SJSA1 (cell line): ENCODE measurements at regions not wholly inside any gene's neighbourhood (a gene's known extent, or its start where the extent isn't known, plus 50 kb on each side); places are given as distances from the start of the nearest gene placed in this dataset.
A peak's percentile ranks its signal among the peaks of the same experiment; 100 is the strongest.

ENCODE experiments used
- DNase-seq, 2 experiments: peaks; one replicate each; pipeline ENCODE4 v3.0.0-alpha.2; 2015 to 2020; ENCODE audit warnings: low spot score in 2 of 2, low read depth in 1 of 2
- H3K27ac ChIP-seq: fragments of 250-450 bp; sonication (Bioruptor Pico); 2 replicates; pipeline ENCODE4 v1.5.1; 2020; ENCODE audit warnings: mild to moderate bottlenecking, moderate library complexity
- H3K27me3 ChIP-seq: fragments of 250-450 bp; sonication (Bioruptor Pico); replicated peaks from 2 replicates; pipeline ENCODE4 v1.5.1; 2020; ENCODE audit warnings: mild to moderate bottlenecking, moderate library complexity
- H3K36me3 ChIP-seq: fragments of 250-450 bp; sonication (Bioruptor Pico); 2 replicates; pipeline ENCODE4 v1.5.1; 2020; ENCODE audit warnings: mild to moderate bottlenecking
- H3K4me1 ChIP-seq: fragments of 250-450 bp; sonication (Bioruptor Pico); replicated peaks from 2 replicates; pipeline ENCODE4 v1.6.1; 2021; ENCODE audit warnings: mild to moderate bottlenecking
- H3K4me3 ChIP-seq: fragments of 250-450 bp; sonication (Bioruptor Pico); 2 replicates; pipeline ENCODE4 v1.5.1; 2020; ENCODE audit warnings: mild to moderate bottlenecking
- H3K9me3 ChIP-seq: fragments of 250-450 bp; sonication (Bioruptor Pico); replicated peaks from 2 replicates; pipeline ENCODE4 v1.5.1; 2020; ENCODE audit warnings: mild to moderate bottlenecking

DNA sequence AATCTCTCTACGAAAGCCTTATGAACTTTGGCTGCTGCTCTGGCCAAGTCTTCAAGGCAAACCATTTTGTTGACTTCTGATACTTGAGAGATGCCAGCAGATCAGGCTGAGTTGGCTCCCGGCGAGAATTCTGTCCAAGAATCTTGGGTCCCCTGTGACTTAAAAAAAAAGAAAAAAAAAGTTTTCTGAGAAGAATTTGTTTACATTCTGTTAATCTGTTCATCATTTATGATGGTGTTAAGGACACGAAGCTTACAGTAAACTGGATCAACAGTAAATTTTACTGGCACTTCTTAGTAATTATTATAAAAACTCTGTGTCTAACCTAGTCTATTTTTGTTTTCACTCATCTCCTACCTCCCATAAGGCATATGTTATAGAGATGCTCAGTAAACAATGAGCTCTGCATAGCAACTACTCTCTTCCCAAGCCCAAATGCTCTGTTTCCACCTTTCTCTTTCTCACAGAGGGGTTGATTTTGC, 320.9 kb upstream of the RASGRP1 start:
- Histone ChIP-seq H3K4me3 (no peak overlapping the region), H3K27ac (peak overlapping the region; percentile 83), H3K9me3 (no peaks in the 10 kb centered on the region), H3K4me1 (peaks cover 41% of the 10 kb centered on the region), H3K36me3 (no peaks in the 10 kb centered on the region), H3K27me3 (no peaks in the 10 kb centered on the region)
- DNase-seq: peak in 1 of 2 experiments; percentile 15

DNA sequence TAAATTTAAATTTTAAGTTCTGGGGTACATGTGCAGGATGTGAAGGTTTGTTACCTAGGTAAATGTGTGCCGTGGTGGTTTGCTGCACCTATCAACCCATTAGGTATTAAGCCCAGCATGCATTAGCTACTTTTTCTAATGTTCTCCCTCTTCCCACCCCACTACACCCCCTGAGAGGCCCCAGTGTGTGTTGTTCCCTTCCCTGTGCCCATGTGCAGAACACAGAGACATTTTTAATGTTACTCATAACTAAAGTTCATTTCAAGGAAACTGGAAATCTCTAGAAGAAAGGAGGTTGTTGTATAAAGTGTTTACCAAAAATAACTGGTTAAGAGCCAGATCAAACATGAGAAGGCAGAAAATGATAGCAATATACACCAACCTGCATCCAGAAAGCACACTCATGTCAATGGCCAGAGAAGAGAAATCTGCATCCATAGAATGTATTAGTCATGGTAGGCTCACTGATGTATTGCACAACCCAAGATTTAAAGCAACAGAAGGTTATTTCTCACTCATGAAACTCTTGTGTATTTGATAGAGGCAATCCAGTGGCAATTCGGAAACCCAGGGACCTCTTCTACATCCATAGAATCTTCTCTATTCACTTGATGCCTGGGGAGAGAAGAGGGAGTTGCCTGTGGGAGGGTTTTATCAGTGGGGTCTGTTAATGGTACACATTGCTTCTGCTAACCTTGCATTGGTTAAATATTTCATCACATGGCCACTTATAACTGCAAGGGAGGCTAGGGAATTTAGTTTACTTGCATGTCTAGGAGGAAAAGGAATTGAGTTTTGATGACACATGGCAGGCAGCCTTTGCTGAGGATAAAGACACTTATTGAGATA, 321.9 kb upstream of the RASGRP1 start:
- peaks cover 41% of the 10 kb centered on the region for H3K4me1 ChIP-seq
- DNase-seq: peak in 1 of 2 experiments; percentile 39
- H3K27me3 ChIP-seq: no peaks in the 10 kb centered on the region
- H3K4me3 ChIP-seq: no peak overlapping the region
- H3K36me3 ChIP-seq: no peaks in the 10 kb centered on the region
- peak overlapping the region; percentile 83 for H3K27ac ChIP-seq
- no peaks in the 10 kb centered on the region for H3K9me3 ChIP-seq

DNA sequence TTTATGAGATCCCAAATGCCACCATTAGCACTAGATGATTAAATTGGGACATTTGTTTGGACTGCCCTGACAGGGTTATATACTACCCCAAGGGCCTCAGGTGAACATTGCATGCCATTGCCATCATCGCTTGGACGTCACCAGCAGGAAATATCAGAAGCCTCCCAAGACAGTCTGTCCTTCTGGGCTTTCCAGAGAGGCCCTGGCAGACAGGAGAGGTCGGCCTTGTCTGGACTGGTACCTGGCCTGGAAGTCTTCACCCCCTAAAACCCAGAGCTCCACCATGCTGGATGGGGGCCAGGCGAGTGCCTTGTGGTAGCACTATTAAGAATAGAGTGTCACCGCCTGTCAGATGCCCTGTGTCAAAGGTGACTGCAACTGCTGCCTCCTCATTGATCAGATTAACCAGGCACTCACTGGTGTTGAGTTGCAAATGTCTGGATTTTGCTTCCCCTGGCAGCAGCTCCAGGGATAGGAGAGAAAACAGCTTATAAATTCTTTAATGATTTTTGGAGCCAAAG, 324.1 kb upstream of the RASGRP1 start:
- H3K27ac ChIP-seq: no peak overlapping the region

DNA sequence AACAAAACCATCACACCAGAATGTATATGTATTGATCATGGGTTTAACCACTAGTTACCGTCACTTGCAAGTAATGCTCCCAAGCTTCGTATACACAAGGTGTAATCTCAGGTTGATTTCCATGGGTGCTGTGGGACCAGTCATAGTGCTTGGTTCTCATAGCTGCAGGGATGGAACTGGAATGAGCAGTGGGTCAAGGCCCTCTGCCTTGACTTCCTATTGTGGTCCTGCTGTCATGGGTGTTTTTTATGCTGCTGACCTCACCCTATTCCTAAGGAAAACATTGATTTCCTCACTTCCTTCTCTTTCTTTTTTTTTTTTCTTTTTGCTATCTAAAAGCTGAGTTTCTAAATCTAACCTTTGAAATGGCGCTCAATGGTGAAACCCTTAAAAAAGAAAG, 325.6 kb upstream of the RASGRP1 start:
- DNase-seq: no peak
- H3K4me1 ChIP-seq: peaks cover 44% of the 10 kb centered on the region
- no peak overlapping the region for H3K27ac ChIP-seq
- no peaks in the 10 kb centered on the region for H3K9me3 ChIP-seq
- H3K27me3 ChIP-seq: no peaks in the 10 kb centered on the region
- no peak overlapping the region for H3K4me3 ChIP-seq
- no peaks in the 10 kb centered on the region for H3K36me3 ChIP-seq

More for the DNA sequence above, 324.1 kb upstream of the RASGRP1 start:
- no peak overlapping the region for H3K4me3 ChIP-seq
- no peaks in the 10 kb centered on the region for H3K27me3 ChIP-seq
- H3K9me3 ChIP-seq: no peaks in the 10 kb centered on the region
- H3K4me1 ChIP-seq: peaks cover 46% of the 10 kb centered on the region
- DNase-seq: no peak
- H3K36me3 ChIP-seq: no peaks in the 10 kb centered on the region

DNA sequence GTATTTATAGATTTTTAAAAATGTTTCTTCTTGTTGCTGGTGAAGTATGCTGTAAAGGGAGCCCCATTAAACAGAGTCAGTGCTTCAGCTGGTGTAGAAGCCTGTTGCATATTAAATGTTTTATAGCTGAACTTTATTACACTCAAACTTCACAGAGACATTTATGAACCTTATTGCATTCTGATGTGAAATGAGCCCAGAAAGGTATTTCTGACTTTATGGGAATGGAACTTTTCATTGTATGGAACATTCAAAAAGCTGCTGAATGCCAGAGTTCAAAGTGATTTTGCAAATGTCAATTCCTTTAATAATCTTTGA, 329.3 kb upstream of the RASGRP1 start:
- peak overlapping the region; percentile 91 for H3K27ac ChIP-seq
- DNase-seq: no peak
- H3K4me1 ChIP-seq: peaks cover 48% of the 10 kb centered on the region
- H3K27me3 ChIP-seq: no peaks in the 10 kb centered on the region
- no peaks in the 10 kb centered on the region for H3K36me3 ChIP-seq
- H3K4me3 ChIP-seq: no peak overlapping the region
- no peaks in the 10 kb centered on the region for H3K9me3 ChIP-seq

DNA sequence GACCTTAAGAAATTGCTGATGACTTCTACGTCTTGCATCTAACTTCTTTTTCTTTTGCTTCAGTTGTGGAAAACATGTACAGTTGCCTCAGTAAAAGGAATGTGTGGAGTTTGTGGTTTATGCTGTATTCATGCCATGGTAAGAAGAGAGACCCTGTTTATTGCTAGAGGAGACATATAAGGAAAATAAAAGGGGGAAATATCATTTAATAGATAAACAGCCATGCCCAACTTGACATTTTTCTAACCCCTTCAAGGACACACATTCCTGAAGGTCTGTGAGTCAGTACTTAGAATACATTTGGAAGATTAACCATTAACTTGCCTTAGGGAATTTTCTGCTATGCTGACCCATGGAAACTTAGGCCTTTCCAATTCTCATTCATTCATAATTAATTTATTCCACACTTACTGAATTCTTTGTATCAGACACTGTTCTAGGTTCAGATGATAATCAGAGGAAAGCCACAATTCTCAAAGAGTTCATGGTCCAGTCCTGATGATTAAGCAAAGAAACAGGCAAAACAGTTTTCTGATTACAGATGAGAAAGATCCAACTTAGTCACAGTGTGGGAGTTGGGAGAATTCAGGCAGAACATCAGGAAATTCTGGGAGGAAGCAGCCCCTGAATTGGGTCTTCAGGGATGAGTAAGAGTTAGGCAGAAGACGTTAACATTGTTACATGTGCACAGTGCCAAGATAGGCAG, 329.8 kb upstream of the RASGRP1 start:
- Histone ChIP-seq H3K27ac (peak overlapping the region; percentile 91), H3K9me3 (no peaks in the 10 kb centered on the region), H3K4me3 (no peak overlapping the region), H3K36me3 (no peaks in the 10 kb centered on the region), H3K4me1 (peaks cover 52% of the 10 kb centered on the region), H3K27me3 (no peaks in the 10 kb centered on the region)
- peak; percentile 79 to 96 for DNase-seq

DNA sequence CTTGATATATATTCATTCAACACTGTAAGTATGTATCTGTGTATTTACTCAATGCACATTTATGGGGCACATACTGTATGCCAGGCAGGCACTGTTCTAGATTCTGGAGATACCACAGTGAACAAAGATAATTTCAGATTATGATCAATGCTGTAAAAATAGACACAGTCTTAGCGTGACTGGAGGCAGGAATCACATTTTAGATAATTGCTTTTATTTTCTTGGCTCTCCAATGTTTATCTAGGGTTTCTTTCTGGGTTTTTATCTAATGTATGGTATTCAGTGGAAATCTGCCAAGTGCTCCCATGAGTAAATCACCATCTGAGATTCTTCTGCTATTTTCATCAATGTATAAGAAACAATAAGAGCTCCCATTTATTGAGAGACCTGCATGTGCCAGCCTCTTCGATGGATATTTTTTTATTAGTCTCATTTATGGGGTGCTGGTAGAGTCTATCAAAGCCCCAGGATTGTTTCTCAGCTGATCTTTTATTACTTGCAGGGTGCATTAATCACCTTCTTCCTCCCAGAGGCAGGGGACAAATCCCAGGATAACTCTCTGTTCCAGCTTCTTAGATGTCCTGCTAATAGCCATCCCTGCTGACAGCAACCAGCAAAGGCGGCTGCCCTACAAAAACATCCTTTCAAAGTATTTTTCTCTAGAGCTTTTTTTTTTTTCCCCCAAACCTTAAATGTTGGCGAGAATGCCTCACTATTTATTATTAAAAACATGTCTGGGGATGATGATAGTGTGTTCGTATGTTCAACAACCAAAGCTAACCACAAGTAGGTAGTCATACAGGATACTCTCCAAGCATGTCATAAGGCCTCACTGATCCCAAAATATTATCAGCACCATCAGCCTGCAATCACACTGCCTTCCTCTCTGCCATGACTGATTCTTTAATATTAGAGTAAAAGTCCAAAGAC, 331.0 kb upstream of the RASGRP1 start:
- H3K9me3 ChIP-seq: no peaks in the 10 kb centered on the region
- H3K4me3 ChIP-seq: no peak overlapping the region
- H3K27me3 ChIP-seq: no peaks in the 10 kb centered on the region
- H3K27ac ChIP-seq: peak overlapping the region; percentile 91
- no peaks in the 10 kb centered on the region for H3K36me3 ChIP-seq
- H3K4me1 ChIP-seq: peaks cover 55% of the 10 kb centered on the region
- peak in 1 of 2 experiments; percentile 75 for DNase-seq

DNA sequence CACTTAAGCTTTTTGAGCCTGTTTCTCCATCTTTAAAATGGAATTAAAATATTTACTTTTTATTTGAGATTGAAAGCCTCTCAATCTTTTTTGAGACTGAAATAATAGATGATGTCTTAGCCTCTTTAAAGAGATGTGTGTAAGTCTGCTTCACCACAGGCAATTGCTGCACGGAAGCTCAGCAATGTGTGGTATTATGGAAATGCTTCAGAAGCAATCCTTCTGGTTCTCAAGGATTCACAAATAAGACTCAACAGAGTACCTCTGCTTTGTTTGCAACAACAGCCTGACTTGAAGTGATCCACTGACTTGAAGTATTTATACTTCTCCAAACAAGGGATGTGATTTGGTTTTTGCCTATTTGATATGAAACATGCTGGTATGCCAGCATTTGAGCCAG, 332.0 kb upstream of the RASGRP1 start:
- Histone ChIP-seq H3K36me3 (no peaks in the 10 kb centered on the region), H3K4me1 (peaks cover 55% of the 10 kb centered on the region)

DNA sequence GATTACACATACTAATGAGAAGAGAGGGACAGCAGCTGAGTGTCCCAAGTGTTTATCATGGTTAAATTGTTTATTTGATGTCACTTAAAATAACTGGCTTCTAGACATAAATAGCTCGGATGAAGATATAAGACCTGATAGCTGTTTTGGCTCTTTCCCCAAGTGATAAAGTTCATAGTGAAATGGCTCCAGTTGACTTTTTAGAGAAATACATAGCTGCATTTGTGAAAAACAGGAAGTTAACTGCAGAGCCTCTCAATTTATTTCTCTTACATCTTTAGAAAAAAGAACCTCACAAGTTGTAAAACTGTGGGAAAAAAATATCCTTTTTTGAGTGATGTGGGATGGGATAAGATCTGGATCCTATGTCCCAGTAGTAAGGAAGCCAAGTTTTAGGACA, 332.9 kb upstream of the RASGRP1 start:
- H3K9me3 ChIP-seq: no peaks in the 10 kb centered on the region
- no peak overlapping the region for H3K4me3 ChIP-seq
- DNase-seq: no peak
- no peaks in the 10 kb centered on the region for H3K27me3 ChIP-seq
- no peak overlapping the region for H3K27ac ChIP-seq
- no peaks in the 10 kb centered on the region for H3K36me3 ChIP-seq
- peaks cover 55% of the 10 kb centered on the region for H3K4me1 ChIP-seq

More for the DNA sequence above, 332.0 kb upstream of the RASGRP1 start:
- Histone ChIP-seq H3K27ac (0 out of 2 replicates have a peak overlapping the region, but pooled peaks have one; percentile 91), H3K4me3 (no peak overlapping the region), H3K27me3 (no peaks in the 10 kb centered on the region), H3K9me3 (no peaks in the 10 kb centered on the region)
- no peak for DNase-seq

DNA sequence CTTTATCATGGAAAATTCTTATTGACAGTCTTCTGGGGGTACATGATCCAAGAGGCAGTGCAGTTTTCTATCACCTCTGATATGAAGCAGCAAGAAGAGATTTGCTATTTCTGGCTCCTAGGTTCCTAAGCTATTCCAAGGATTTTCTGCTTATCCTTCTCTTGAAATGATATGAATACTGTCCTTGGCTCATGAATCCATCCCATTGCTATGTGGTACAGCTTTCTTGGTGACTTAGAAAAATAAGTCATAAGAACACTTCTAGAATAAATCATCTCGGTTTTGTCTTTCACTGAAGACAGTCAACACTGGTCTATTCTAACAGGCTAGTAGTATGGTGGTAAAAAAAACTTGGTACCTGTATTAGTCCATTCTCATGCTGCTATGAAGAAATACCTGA, 333.6 kb upstream of the RASGRP1 start:
- Histone ChIP-seq H3K27ac (no peak overlapping the region), H3K4me1 (peaks cover 50% of the 10 kb centered on the region), H3K4me3 (no peak overlapping the region), H3K27me3 (no peaks in the 10 kb centered on the region), H3K36me3 (no peaks in the 10 kb centered on the region), H3K9me3 (no peaks in the 10 kb centered on the region)
- no peak for DNase-seq

DNA sequence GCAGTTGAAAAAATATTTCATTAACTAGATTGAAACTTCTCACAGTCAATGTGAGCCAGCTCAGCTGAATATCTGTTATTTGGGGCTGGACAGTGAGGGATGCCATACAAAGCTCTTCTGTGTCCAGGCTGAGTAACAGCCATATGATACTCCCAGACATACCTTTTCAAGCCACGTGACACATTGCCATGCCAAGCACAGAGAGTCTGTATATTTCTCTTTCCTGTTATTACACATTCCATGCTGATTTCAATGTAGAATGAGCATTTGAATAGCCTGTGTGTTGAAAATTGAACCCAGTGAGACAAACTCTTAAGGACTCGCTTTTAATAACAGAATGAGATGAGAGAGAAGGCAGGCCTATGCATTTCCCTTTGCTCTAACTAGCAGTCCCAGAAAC, 334.7 kb upstream of the RASGRP1 start:
- Histone ChIP-seq H3K9me3 (no peaks in the 10 kb centered on the region), H3K27me3 (no peaks in the 10 kb centered on the region), H3K27ac (no peak overlapping the region), H3K36me3 (no peaks in the 10 kb centered on the region), H3K4me1 (peaks cover 41% of the 10 kb centered on the region), H3K4me3 (no peak overlapping the region)
- peak in 1 of 2 experiments; percentile 37 for DNase-seq

DNA sequence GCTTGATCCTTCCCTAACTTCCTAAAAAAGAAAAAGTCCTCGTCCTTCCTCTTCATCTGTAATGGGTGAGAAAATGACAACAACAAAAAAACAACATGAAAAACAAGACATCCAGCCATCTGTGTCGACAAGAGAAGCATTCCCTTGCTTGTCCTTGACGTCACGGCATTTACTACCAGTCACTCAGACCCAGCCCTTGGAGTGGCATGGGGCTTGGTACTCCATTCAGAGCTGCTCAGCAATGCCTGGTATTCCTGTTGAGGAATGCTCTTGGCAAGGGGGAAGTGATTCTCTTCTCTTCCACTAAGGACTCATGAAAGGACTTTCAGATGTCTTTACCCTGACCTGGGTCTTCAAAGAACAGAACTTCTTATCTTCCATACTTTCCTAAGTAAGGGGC, 339.7 kb upstream of the RASGRP1 start:
- Histone ChIP-seq H3K36me3 (no peaks in the 10 kb centered on the region), H3K27ac (no peak overlapping the region), H3K9me3 (no peaks in the 10 kb centered on the region; the same call in 1 of the 2 replicates), H3K4me1 (peaks cover 4% of the 10 kb centered on the region), H3K4me3 (no peak overlapping the region), H3K27me3 (no peaks in the 10 kb centered on the region)
- no peak for DNase-seq

DNA sequence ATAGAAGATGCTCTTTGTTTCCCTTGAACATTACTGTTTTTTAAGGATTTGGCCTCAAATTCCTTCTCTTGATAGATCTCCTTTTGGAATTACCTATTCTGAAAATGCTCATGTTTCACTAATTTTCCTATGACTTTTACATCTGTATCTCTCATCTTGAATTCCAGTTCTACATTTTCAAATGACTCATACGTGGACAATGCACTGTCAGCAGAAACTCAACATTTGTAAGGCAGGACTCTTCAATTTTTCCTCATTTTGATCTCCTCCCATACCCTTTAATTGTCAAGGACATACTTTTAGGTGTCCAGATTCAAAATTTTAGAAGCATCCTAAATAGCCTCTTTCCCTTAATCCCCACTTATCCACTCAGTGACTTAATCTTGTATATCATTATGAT, 341.0 kb upstream of the RASGRP1 start:
- no peak for DNase-seq
- no peaks in the 10 kb centered on the region for H3K4me1 ChIP-seq
- H3K27me3 ChIP-seq: no peaks in the 10 kb centered on the region

More for the DNA sequence above, 341.0 kb upstream of the RASGRP1 start:
- Histone ChIP-seq H3K36me3 (no peaks in the 10 kb centered on the region), H3K9me3 (no peaks in the 10 kb centered on the region; the same call in 1 of the 2 replicates), H3K4me3 (no peak overlapping the region), H3K27ac (no peak overlapping the region)
